HG02970 (cell line): ENCODE measurements at regions not wholly inside any gene's neighbourhood (a gene's known extent, or its start where the extent isn't known, plus 50 kb on each side); places are given as distances from the start of the nearest gene placed in this dataset.

Source experiments
- ATAC-seq: cut with Tn5 transposase; IDR thresholded peaks from one replicate; pipeline ENCODE4 v1.9.1; 2021; ENCODE audit warnings: mild to moderate bottlenecking, moderate library complexity, moderate number of reproducible peaks; ENCODE audit not compliant: unreplicated experiment, low FRiP score

DNA sequence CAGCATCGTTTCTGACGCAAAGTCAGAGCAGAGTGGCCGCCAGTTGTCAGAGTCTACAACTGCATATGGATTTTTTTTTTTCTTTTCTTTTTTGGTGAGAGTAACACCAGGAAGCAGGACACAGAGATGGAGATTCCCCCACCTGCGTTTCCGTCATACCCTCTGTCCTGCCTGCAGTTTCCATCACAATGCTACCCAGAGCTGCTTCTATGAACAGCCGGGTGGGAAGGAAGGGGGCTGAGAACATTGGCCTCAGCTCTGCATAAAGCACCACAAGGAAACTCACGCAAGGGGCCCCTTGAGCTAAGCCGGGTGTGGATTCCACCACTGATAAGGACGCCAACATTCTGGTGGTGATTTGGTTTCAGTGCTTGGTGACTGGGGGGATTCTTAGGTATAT is 183.5 kb upstream of the AFDN start:
- ATAC-seq, result no peak

DNA sequence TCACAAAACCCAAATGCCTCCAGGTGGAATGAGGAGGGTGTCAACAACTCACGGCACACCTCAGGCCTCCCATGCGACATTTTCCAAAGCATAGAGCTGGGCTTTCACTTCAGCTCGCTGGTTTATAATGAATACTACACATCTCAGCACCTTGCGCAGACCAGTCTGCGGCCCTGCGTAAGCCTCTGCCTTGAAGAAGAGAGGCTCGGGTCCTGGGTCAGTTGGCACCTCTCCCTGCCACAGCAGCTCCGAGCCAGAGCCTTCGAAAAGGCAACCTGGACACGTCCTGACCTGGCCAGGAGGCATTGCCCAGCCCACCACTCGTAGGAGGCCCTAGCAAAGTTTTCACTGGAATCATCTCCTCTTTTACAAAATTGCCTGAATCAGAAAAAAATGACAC is 183.0 kb upstream of the AFDN start:
- no peak for ATAC-seq

DNA sequence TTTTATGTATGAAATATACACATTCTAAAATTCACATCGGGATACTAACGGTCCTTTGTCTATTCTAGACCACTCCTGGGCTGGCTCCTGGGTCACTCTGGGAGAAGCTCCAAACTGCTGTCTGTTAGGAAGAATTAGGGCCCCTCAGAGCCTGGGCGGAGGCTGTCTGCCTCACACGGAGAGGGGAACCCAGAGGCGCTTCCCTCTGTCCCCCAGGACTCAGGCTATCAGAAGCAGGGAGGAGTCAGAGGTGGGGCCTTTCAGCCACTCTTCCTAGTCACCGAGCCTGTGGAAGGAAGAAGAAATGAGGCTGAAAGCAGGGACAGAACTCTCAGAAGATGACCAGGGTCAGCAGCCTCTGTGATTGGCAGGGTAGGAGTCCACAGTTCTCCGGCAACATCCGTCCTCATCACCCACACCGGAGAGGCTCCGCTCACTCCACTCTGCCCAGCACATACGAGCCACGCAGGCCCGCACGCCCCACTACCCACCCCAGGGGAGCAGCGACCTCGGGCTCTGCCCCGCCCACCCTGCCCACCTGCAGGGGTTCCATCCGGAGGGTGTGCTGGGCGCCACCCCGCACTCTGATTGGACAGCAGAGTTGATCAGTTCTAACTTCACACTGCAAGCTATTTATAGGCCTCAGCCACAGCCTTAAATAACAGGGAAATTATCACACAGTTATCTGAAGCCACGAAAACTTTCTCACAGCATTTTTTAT is 182.1 kb upstream of the AFDN start:
- no peak for ATAC-seq

DNA sequence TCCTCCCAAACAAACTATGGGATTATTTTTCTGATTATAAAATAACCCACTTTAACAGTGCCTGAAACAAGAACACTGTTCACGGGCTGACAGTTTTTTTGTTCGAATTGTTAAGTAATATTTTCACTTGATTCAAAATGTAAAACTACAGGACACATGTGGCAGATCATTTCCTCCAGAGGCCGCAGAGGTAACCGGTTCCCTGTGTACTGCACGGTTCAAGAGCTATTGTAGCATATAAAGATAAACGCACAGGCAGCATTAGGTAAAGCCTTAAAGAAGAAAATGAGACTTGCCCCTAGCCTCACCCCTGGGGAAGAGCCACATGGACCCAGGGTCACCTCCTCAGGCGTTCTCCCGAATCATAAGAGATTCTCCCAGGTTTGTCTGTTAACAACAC is 181.3 kb upstream of the AFDN start:
- no peak for ATAC-seq

- ATAC-seq, result no peak
Observed at GRCh38 chr6:167647306-167647705, 179.4 kb upstream of the AFDN start.

GRCh38 chr6:167647737-167648470 is 178.8 kb upstream of the AFDN start:
- ATAC-seq, result no peak

DNA sequence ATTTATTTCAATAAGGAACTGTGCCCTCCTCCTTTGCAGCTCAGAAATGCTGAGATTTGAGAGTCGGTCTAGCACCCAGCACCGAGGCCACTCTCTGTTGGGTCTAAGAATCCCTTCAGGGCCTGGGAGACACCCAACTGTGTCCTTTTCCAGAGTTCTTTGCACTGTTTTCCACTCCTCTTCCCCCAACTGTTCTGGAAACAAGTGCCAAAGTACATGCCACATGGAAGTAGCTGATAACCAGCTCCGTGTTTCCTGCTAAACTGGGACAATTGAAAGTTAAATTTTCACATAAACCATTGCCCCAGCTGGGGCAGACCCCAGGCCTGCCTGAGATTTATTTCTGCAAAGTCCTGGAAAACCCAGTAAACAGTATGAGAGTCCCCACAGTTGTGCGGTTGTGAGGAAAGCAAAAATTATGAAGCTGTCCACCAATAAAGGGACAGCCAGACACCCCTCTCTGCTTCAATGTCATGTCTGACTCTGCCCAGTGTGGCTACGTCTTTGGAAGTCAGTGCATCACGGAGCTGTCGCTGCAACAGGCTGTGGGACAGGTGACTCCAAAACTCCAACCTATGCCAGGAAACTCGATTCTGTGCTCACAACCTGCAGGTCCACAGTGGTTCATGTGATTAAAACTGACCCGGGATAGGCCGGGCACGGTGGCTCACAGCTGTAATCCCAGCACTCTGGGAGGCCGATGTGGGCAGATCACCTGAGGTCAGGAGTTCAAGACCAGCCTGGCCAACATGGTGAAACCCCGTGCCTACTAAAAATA is 178.0 kb upstream of the AFDN start:
- ATAC-seq, result no peak

- no peak for ATAC-seq
Observed at GRCh38 chr6:167649476-167649875, 177.2 kb upstream of the AFDN start.

GRCh38 chr6:167650730-167651317 is 175.9 kb upstream of the AFDN start:
- ATAC-seq, result no peak

DNA sequence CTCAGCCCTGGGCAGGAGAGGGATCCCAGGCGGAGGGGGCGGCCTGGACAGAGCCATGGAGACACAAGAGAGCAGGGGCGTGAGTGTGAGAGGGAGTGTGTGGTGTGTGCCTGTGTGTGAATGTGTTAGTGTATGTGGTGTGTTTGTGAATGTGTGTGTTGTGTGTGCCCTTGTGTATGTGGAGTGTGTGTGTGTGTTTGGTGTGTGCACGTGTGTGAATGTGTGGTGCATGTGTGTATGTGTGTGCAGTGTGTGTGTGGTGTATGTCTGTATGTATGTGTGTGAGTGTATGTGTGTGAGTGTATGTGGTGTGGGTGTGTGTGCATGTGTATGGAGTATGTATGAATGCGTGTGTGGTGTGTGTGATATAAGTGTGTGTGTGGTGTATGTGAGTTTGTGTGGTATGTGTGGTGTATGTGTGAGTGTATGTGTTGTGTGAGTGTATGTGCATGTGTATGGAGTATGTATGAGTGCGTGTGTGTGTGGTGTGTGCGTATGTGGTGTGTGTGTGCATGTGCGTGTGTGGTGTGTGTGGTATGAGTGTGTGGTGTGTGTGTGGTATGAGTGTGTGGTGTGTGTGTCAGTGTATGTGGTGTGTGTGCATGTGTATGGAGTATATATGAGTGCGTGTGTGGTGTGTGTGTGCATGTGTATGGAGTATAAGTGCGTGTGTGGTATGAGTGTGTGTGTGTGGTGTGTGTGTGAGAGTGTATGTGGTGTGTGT is 175.2 kb upstream of the AFDN start:
- ATAC-seq, result no peak

- no peak for ATAC-seq
Observed at GRCh38 chr6:167652042-167652700, 174.5 kb upstream of the AFDN start.

GRCh38 chr6:167652701-167653095 is 174.0 kb upstream of the AFDN start:
- no peak for ATAC-seq

DNA sequence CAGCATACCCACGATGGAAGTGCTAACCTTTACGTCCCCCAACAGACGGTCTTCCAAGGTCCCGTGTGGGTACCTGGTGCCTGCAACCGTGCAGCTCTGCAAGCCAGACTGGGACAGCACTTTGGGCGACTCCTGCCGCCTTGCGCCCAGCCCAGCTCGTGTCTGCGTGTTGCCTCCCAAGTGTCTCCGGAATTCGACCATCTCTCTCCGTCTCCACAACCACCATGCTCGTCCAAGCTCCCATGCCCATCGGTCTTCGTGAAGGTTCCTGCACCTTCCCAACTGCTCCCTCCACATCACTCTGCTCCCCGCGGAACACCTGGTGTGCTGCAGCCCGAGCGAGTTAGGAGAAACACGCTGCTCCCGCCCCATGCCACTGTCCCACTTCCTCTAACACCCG is 173.2 kb upstream of the AFDN start:
- no peak for ATAC-seq

DNA sequence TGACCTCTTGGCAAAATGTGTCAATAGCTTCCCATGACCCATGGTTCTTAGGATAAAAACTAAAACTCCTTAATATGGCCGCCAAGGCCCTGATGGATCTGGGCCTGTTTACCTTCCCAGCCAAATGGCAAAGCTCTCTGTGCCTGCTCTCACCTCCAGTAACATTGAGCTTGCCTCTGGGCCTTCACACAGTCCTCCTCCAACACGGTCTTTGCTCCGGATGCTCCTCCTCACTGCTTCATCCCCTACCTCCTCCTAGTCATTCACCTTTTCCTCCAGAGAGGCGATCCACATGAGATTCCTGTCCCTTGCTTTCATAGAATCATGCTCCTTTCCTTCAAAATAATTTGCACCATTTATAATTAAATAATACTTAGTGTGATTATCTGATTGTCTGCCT is 172.3 kb upstream of the AFDN start:
- no peak for ATAC-seq

- ATAC-seq, result no peak
Observed at GRCh38 chr6:167655174-167655821, 171.4 kb upstream of the AFDN start.

GRCh38 chr6:167658106-167658505 is 168.6 kb upstream of the AFDN start:
- ATAC-seq, result no peak

DNA sequence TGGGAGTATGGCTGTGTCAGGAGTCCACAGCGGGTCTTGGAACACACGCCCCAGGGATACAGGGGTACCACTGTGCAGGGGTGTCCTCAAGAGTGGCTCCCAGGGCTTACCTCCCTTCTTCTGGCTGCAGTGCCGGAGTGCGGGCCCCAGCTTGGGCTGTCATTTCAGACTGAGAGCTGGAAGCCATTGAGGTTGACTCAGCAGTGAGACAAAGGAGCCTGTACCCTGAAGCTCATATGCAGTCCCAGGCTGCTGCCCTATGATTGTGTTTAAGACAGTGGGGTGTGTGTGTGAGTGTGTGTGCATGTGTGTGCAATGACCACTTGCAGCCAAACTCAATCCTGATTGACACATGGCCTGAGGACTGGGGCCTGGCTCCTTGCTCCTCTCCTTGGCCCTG is 167.7 kb upstream of the AFDN start:
- ATAC-seq, result no peak

DNA sequence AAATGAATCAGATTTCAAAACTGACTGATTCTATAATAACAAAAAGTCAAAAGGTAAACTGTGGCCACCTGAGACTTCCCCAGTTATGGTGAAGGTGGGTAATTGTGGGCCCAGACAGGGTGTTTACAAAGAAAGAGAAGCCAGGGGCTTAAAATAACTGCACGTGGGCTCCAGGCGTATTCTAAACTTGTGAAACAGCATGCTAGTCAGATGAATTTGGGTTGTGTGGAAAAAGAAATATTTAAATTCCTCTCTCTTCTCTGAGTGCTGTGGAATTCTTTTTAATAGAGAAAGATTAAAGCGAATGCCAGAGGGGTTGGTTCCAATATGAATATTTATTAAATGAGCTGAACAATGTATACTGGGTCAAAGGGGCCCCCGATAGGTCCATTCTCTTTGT is 166.3 kb upstream of the AFDN start:
- ATAC-seq, result no peak

DNA sequence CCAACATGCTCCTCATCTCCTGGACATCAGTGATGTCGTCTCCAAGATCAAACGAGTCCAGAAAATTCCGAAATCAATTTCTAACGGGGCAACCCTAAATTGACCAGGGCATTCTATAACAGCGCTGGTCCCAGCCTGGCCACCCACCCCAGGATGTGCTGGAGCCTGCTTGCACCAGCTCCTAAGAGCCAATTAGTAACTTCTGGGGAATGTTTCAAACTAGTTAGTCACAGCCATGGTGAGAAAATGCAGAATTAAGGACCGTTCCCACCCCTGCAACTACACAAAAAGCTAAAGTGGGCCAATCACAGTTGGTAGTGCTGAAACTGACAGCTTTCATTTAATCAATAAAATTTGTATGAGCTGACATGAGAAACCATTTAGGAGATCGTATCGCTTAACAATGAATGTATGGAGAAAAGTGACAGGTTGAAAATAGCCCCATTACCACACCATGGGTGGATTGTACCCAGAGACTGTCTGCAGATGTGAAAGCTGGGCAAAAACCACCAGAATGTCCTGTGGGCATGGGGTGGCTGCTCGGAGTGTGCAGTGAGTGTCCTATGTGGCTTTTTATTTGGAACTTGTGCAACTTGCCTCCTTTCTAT is 165.7 kb upstream of the AFDN start:
- ATAC-seq, result no peak
